ENCODE measurements at regions not wholly inside any gene's neighbourhood (a gene's known extent, or its start where the extent isn't known, plus 50 kb on each side); places are given as distances from the start of the nearest gene placed in this dataset.
"Not testable (repeated sequence)": the region's sequence is repeated elsewhere in the genome, so short reads cannot be mapped to it uniquely, and the experiment has no call there.

- H3K9me3 Mint-ChIP-seq: peaks cover 6% of the 10 kb centered on the region
- intact Hi-C loops (cut with micrococcal nuclease): no loop called here
- no peak overlapping the region for H3K27ac Mint-ChIP-seq
- H3K27me3 Mint-ChIP-seq: no peaks in the 10 kb centered on the region
- DNase-seq: no peak
- H3K4me3 Mint-ChIP-seq: no peak overlapping the region
- no peaks in the 10 kb centered on the region for H3K4me1 Mint-ChIP-seq (ENCODE audit: low read depth)
- ChIA-PET POLR2A (no interaction called here), CTCF (no interaction called here)
- H3K36me3 Mint-ChIP-seq: no peaks in the 10 kb centered on the region
Measured at GRCh38 chr13:61358599-61358998, 57.0 kb downstream of the PCDH20 start.

GRCh38 chr13:61350341-61350740 is 65.3 kb downstream of the PCDH20 start:
- Mint-ChIP-seq H3K4me1 (ENCODE audit: low read depth) (no peaks in the 10 kb centered on the region), H3K27ac (no peak overlapping the region)
- intact Hi-C loops (cut with micrococcal nuclease): no loop called here

GRCh38 chr13:61339054-61339621 is 76.5 kb downstream of the PCDH20 start:
- Mint-ChIP-seq H3K27me3 (no peaks in the 10 kb centered on the region), H3K4me3 (no peak overlapping the region)

More at GRCh38 chr13:61350341-61350740, 65.3 kb downstream of the PCDH20 start:
- Mint-ChIP-seq H3K4me3 (no peak overlapping the region), H3K27me3 (no peaks in the 10 kb centered on the region), H3K36me3 (no peaks in the 10 kb centered on the region), H3K9me3 (peaks cover 6% of the 10 kb centered on the region)
- DNase-seq: no peak
- ChIA-PET CTCF (no interaction called here), POLR2A (no interaction called here)

GRCh38 chr13:61316647-61317046 is 99.0 kb downstream of the PCDH20 start:
- H3K4me3 Mint-ChIP-seq: no peak overlapping the region
- intact Hi-C loops (cut with micrococcal nuclease): no loop called here
- H3K4me1 Mint-ChIP-seq (ENCODE audit: low read depth): no peaks in the 10 kb centered on the region
- H3K36me3 Mint-ChIP-seq: no peaks in the 10 kb centered on the region
- H3K9me3 Mint-ChIP-seq: peaks cover 15% of the 10 kb centered on the region
- CTCF ChIA-PET: no interaction called here
- no peak overlapping the region for H3K27ac Mint-ChIP-seq
- POLR2A ChIA-PET: no interaction called here
- no peak for DNase-seq
- no peaks in the 10 kb centered on the region for H3K27me3 Mint-ChIP-seq

More at GRCh38 chr13:61339054-61339621, 76.5 kb downstream of the PCDH20 start:
- Mint-ChIP-seq H3K36me3 (no peaks in the 10 kb centered on the region), H3K27ac (no peak overlapping the region), H3K4me1 (ENCODE audit: low read depth) (no peaks in the 10 kb centered on the region), H3K9me3 (peaks cover 3% of the 10 kb centered on the region)
- POLR2A ChIA-PET: no interaction called here
- CTCF ChIA-PET: no interaction called here
- intact Hi-C loops (cut with micrococcal nuclease): no loop called here
- no peak for DNase-seq

GRCh38 chr13:61294467-61295191 is 121.0 kb downstream of the PCDH20 start:
- Mint-ChIP-seq H3K4me1 (ENCODE audit: low read depth) (no peaks in the 10 kb centered on the region), H3K9me3 (peaks cover 3% of the 10 kb centered on the region), H3K27ac (no peak overlapping the region), H3K27me3 (no peaks in the 10 kb centered on the region), H3K4me3 (no peak overlapping the region), H3K36me3 (no peaks in the 10 kb centered on the region)
- intact Hi-C loops (cut with micrococcal nuclease): no loop called here
- CTCF ChIA-PET: no interaction called here
- DNase-seq: no peak
- POLR2A ChIA-PET: no interaction called here

GRCh38 chr13:61286148-61286745 is 129.4 kb downstream of the PCDH20 start:
- intact Hi-C loops (cut with micrococcal nuclease): no loop called here
- Mint-ChIP-seq H3K27ac (no peak overlapping the region), H3K36me3 (no peaks in the 10 kb centered on the region), H3K27me3 (no peaks in the 10 kb centered on the region), H3K4me3 (no peak overlapping the region), H3K9me3 (peaks cover 4% of the 10 kb centered on the region), H3K4me1 (ENCODE audit: low read depth) (no peaks in the 10 kb centered on the region)
- no peak for DNase-seq
- ChIA-PET POLR2A (no interaction called here), CTCF (no interaction called here)

- Mint-ChIP-seq H3K27me3 (no peaks in the 10 kb centered on the region), H3K4me1 (ENCODE audit: low read depth) (no peaks in the 10 kb centered on the region), H3K9me3 (peaks cover 14% of the 10 kb centered on the region), H3K36me3 (no peaks in the 10 kb centered on the region), H3K27ac (no peak overlapping the region), H3K4me3 (no peak overlapping the region)
- DNase-seq: no peak
- ChIA-PET POLR2A (no interaction called here), CTCF (no interaction called here)
- intact Hi-C loops (cut with micrococcal nuclease): no loop called here
Measured at GRCh38 chr13:61277586-61278276, 137.9 kb downstream of the PCDH20 start.

- Mint-ChIP-seq H3K36me3 (no peaks in the 10 kb centered on the region), H3K27me3 (no peaks in the 10 kb centered on the region), H3K4me1 (ENCODE audit: low read depth) (no peaks in the 10 kb centered on the region), H3K27ac (no peak overlapping the region), H3K9me3 (peaks cover 13% of the 10 kb centered on the region), H3K4me3 (no peak overlapping the region)
- CTCF ChIA-PET: no interaction called here
- POLR2A ChIA-PET: no interaction called here
- intact Hi-C loops (cut with micrococcal nuclease): no loop called here
- no peak for DNase-seq
Measured at GRCh38 chr13:61277088-61277487, 138.6 kb downstream of the PCDH20 start.

- Mint-ChIP-seq H3K36me3 (no peaks in the 10 kb centered on the region), H3K27me3 (no peaks in the 10 kb centered on the region), H3K4me1 (ENCODE audit: low read depth) (no peaks in the 10 kb centered on the region), H3K4me3 (no peak overlapping the region), H3K27ac (no peak overlapping the region), H3K9me3 (peaks cover 12% of the 10 kb centered on the region)
- intact Hi-C loops (cut with micrococcal nuclease): no loop called here
- ChIA-PET POLR2A (no interaction called here), CTCF (no interaction called here)
- no peak for DNase-seq
Measured at GRCh38 chr13:61276401-61276800, 139.2 kb downstream of the PCDH20 start.

GRCh38 chr13:61275736-61276135 is 139.9 kb downstream of the PCDH20 start:
- intact Hi-C loops (cut with micrococcal nuclease): no loop called here
- no peak overlapping the region for H3K4me3 Mint-ChIP-seq
- no peaks in the 10 kb centered on the region for H3K36me3 Mint-ChIP-seq
- no peaks in the 10 kb centered on the region for H3K27me3 Mint-ChIP-seq
- H3K9me3 Mint-ChIP-seq: peaks cover 16% of the 10 kb centered on the region
- ChIA-PET CTCF (no interaction called here), POLR2A (no interaction called here)
- no peak overlapping the region for H3K27ac Mint-ChIP-seq
- H3K4me1 Mint-ChIP-seq (ENCODE audit: low read depth): no peaks in the 10 kb centered on the region
- DNase-seq: no peak

GRCh38 chr13:61275251-61275650 is 140.4 kb downstream of the PCDH20 start:
- POLR2A ChIA-PET: no interaction called here
- H3K27ac Mint-ChIP-seq: no peak overlapping the region

GRCh38 chr13:61266896-61267295 is 148.8 kb downstream of the PCDH20 start:
- H3K27ac Mint-ChIP-seq; DNase-seq; POLR2A ChIA-PET; H3K4me1 Mint-ChIP-seq (ENCODE audit: low read depth); H3K36me3 Mint-ChIP-seq; intact Hi-C loops (cut with micrococcal nuclease); H3K4me3 Mint-ChIP-seq; H3K27me3 Mint-ChIP-seq; CTCF ChIA-PET: not testable (repeated sequence)
- peaks cover 28% of the 10 kb centered on the region for H3K9me3 Mint-ChIP-seq

More at GRCh38 chr13:61275251-61275650, 140.4 kb downstream of the PCDH20 start:
- peaks cover 20% of the 10 kb centered on the region for H3K9me3 Mint-ChIP-seq
- no peaks in the 10 kb centered on the region for H3K27me3 Mint-ChIP-seq
- DNase-seq: no peak
- intact Hi-C loops (cut with micrococcal nuclease): no loop called here
- no peak overlapping the region for H3K4me3 Mint-ChIP-seq
- CTCF ChIA-PET: no interaction called here
- H3K36me3 Mint-ChIP-seq: no peaks in the 10 kb centered on the region
- H3K4me1 Mint-ChIP-seq (ENCODE audit: low read depth): no peaks in the 10 kb centered on the region

All from activated CD4-positive, alpha-beta memory T cell treated with anti-CD3 and anti-CD28 coated beads for 36 hours (primary cell).